SK-N-SH (cell line): ENCODE measurements at regions not wholly inside any gene's neighbourhood (a gene's known extent, or its start where the extent isn't known, plus 50 kb on each side); places are given as distances from the start of the nearest gene placed in this dataset.

Experiments used
- EZH2phosphoT487 ChIP-seq: fragments of 200-600 bp; sonication (generic); IDR thresholded peaks from 2 replicates; pipeline ENCODE4 v1.6.1; 2017; ENCODE audit warnings: low read depth, mixed run types, mild to moderate bottlenecking, antibody characterized with exemption, moderate library complexity, borderline replicate concordance
- POLR2AphosphoS5 ChIP-seq: IDR thresholded peaks from 2 replicates; pipeline ENCODE4 v1.6.1; 2012; ENCODE audit warnings: low read depth, low read length
- REST ChIP-seq: IDR thresholded peaks from 2 replicates; pipeline ENCODE4 v1.6.1; 2012; ENCODE audit warnings: mild to moderate bottlenecking, low read depth, low read length, moderate library complexity
- RFX5 ChIP-seq: IDR thresholded peaks from 2 replicates; pipeline ENCODE4 v1.6.1; 2012; ENCODE audit warnings: mild to moderate bottlenecking, improper control_type of control experiment, low read length
- TF ChIP-seq, protein P1 (sequence below): fragments of 200-600 bp; sonication (generic); IDR thresholded peaks from 2 replicates; pipeline ENCODE4 v1.6.1; 2017; ENCODE audit warnings: antibody characterized with exemption, mild to moderate bottlenecking, moderate library complexity

- TF ChIP-seq RFX5 (no peak), EZH2phosphoT487 (no peak), REST (no peak), POLR2AphosphoS5 (no peak)
- TF ChIP-seq, protein P1, sequence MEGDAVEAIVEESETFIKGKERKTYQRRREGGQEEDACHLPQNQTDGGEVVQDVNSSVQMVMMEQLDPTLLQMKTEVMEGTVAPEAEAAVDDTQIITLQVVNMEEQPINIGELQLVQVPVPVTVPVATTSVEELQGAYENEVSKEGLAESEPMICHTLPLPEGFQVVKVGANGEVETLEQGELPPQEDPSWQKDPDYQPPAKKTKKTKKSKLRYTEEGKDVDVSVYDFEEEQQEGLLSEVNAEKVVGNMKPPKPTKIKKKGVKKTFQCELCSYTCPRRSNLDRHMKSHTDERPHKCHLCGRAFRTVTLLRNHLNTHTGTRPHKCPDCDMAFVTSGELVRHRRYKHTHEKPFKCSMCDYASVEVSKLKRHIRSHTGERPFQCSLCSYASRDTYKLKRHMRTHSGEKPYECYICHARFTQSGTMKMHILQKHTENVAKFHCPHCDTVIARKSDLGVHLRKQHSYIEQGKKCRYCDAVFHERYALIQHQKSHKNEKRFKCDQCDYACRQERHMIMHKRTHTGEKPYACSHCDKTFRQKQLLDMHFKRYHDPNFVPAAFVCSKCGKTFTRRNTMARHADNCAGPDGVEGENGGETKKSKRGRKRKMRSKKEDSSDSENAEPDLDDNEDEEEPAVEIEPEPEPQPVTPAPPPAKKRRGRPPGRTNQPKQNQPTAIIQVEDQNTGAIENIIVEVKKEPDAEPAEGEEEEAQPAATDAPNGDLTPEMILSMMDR = peak; percentile 57
These were observed 703.5 kb upstream of the WWC1 start for GRCh38 chr5:167587772-167588437.
